ENCODE measurements at regions not wholly inside any gene's neighbourhood (a gene's known extent, or its start where the extent isn't known, plus 50 kb on each side); places are given as distances from the start of the nearest gene placed in this dataset.

DNA sequence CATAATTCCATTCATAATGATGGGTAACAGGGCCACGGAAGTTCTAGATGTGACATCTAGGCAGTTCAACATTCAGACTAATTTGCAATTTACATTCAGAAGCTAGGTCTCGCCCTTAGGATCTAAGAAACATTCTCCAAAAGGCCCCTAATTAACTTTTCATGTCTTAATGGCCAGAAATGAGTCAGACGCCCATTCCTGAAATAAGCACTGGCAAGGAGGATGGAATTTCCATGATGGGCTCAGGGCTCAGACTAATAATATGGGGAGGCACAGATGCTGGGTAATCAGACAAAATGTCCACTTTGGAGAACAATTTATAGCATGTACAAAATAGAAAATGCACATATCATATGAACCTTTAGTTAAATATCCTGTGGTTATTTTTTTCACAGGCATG is 102.8 kb upstream of the RPS6KA3 start:
- no peak for DNase-seq

DNA sequence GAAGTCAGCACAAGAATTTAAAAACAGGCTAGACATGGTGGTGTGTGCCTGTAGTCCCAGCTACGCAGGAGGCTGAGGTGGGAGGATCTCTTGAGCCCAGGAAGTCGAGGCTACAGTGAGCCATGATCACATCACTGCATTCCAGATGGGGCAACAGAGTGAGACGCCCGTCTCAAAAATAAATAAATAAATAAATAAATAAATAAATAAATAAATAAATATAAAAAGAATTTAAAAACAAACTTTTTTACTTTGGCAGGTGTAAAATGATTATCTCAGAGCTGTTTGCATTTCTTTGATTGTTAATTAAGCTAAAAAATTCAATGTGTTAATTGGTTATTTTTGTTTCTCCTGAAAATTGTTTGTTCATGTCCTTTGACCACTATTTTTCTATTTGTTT is 97.5 kb upstream of the RPS6KA3 start:
- DNase-seq = no peak

DNA sequence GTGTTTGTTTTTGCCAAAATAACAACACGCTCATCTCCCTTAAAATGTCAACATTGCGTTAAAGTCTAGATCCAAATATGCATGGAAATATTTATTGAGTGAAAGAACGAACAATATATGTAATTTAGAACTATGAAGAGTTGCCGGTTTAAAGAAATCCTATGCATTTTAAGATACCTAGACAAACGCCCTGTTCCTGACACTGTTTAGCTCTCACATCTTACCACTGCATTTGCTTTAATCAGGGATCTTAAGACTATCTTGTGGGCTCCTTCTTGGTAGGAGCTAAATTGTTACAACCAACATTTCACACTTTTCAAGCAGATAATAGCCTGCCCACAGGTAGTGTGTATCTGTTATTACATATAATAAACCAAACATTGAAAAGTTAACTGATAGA is 96.6 kb upstream of the RPS6KA3 start:
- DNase-seq = no peak

DNA sequence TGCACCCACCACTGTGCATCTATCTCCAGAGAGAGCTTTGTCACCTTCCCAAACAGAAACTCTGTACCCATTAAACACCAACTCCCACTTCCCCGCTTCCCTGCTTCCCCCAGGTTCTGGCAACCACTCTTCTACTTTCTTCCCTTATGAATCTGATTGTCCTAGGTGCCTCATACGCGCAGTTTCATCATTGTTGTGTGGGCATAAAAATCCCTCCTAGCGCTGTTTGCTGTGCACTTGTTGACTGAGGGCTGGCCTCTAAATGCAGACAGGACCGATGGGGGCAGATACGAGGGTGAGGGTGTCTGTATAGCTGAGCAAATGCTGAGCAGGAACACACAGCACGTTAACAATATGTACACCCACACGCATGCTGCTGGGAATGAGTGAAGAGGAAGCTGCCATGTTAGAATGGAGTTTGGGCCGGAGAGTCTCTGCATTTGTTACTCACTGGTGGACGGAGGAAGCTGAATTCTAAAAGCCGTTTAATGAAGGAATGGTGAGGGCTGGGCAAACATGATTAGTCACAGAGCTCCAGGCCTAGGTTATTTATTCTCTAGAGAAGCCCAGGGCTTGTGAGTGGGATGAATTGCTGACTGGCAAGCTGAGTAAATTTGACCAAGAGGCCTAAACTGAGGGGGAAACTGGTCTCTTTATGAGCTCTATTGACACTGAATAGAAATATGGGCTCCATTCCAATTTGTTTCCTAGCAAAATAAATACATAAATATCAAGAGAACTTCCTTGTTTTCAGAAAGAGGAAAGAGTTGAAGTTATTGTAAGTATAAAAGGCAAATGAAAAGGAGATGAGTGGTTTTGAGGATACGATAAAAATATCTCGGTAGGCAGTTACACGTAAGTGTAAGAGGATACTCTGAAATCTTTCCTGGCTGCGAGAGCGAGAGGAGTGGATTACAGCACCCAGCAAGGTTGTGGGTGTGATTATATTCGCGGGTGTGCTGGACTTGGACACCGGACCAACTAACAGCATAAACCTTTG is 95.9 kb upstream of the RPS6KA3 start:
- DNase-seq = peak; percentile 33

DNA sequence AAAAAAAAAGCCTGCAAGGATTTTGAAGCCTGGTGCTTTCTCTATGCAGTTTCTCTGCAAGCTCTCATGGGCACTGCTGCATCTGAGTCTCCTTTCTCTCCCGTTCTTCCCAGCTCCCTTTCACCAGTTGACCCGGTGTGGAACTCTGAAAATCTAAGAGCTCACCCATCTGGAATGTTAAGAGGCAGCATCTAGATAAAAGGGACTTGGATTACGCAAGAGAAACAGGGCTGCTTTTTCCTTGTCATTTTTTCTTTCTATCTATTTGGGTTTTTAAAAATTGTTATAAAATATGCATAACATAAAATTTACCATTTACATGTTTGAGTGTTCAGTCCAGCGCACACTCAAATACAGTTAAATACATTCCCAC is 95.2 kb upstream of the RPS6KA3 start:
- DNase-seq = no peak

DNA sequence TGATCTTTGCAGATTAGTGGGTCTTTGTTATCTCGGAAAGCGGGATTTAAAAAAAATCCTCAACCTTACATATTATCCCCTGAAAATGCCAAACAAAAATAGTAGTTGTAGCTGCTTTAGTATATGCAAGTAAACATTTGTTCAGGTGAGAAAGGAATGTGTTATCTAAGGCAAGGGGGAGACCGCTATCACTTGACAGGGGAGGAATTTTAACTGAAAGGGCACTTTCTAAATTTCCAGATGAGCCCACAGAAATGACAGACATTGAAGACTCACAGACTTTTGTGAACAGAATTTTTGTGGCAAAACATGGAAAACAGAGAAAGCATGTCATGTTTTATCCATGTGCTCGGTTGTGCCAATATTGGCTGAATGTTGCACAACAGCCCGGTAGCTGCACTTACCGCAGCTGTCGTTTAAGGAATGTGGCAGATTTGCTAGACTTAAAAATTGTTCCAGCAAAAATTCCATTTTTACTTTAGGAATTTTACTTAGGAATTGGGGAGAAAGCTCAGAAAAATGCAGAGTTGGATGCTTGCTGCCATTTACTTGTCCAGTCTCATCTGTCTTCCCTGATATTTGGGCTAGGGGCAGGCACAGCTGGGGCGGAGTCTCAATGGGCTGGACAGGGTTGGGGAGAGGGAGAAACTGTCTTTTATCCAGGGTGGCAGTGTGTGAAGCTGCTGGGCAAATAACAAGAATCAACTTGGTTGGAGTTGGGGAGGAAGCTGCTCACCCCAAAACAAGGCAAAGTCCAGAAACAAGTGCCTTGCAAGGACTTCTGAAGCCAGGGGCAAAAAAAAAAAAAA is 94.6 kb upstream of the RPS6KA3 start:
- no peak for DNase-seq

DNA sequence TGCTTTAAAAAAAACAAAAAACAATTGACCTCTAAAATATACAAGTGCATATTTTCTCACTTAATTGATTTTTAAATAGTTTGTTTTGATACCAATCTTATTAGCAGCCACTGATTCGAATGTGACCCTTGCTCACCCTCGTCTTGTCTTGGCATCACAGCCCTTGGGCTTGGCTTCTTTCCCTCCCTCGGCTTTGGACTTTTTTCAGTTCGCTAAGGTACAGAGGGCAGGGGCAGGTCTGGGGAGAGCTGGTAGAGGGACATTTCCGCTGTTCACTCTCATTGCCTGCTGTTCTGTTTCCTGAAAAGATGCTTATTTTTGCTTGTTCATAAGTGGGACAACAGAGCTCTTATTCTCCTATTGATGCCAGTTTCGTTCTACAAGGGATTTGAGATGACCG is 88.5 kb upstream of the RPS6KA3 start:
- DNase-seq = no peak

DNA sequence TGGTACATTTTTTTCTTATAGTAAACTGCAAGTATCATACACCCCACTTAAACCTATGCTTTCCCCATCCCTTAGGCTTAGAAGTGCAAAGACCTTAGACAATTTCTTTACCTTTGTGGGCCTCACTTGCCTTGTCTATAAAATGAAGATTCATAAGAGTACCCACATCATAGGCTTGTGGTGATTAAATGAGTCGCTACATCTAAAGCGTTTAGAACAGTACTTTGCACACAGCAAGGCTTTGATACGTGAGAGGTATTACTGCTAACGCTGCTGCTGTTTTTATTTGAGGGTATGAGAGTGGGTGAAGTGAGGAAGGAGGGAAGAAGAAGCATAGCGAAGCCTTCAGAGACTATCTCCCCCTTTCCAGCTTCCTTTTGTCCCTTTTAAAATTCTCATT is 87.8 kb upstream of the RPS6KA3 start:
- DNase-seq = no peak

DNA sequence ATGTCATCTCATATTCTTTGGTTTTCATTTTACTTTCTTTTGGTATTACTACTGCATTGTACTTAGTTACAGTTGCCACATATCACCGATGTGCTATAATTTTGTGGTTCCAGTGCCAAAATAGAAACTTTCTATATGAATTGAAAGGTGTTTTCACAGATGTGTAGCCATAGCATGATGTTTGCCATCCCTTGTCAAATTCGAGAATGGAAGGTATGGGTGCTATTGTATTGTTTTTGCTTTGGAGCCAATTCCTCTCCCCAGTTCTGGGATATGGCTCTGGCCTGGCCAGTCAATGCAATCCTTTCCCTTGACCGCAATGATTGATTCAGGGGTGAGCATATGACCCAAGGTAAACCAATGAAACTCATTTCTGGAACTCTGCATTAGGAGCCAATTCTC is 86.2 kb upstream of the RPS6KA3 start:
- DNase-seq = no peak

DNA sequence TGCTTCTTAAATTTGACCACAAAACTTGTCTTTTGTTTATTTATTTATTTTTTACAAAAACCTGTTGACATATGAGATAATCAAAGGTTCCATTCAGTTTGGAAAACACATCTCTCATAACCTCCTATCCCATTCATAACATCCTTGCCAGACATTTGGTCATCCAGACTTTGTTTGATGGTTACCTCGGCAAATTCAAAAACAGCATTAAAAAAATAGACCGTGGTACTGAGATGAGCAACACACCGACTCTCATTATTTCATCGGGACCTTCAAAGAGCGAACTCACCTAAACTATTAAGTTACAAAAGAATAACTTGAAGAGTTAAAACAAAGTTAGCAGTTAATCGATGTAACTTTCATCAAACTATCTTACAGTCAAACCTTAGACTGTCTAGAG is 85.8 kb upstream of the RPS6KA3 start:
- no peak for DNase-seq

DNA sequence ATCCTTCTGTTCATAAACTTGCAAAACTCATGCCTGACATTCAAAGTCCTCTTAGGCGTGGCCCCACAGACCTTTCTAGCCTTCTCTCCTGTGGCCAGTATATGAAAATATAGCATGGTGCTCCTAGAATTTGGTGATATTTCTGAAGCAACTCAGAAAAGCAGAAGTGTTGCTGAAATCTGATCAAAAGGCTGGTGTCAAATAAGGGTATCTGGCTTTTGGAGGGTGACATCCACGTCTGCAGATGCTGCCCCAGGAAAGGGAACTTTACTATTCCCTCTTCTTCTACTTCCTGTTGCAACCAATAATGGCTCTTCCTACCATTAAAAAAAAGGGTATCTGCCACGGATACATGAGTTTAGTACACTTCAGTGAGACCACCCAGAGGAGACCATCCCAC is 83.9 kb upstream of the RPS6KA3 start:
- DNase-seq = no peak

DNA sequence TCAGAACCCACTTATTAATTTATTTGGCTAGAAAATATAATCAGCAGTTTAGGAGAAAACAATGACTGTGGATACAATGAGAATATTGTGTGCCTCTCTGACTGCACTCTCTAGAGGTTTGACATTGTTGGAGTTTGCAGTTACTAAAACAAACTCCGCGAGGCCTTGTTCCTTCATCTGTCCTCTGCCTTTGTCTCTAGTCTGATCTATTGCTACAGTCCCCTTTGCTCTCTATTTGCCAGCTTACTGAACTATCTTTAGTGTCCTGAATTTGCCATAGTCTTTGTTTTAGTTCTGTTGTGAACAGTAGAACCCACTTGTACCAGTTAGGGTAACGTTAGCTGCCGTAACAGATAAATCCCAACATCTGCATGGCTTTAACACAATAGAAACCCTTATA is 81.4 kb upstream of the RPS6KA3 start:
- no peak for DNase-seq

DNA sequence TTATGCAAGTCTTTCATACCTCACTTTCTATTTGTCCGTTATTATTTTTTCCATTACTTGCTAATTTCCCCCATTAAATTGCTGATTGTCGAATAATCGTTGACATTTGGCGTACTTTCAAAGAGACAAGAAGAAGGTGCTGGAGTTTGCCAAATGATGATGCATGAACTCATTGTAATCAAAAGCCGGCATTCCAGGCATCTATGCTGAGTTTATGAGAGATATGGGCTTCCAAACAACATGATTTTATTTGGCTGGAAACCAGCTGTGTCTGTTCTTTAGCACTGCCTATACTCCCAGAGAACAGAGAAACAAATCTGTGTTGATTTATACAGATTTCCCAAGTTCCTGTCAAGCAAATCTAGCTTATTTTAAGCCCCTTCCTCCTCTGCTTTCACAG is 80.8 kb upstream of the RPS6KA3 start:
- DNase-seq = no peak

DNA sequence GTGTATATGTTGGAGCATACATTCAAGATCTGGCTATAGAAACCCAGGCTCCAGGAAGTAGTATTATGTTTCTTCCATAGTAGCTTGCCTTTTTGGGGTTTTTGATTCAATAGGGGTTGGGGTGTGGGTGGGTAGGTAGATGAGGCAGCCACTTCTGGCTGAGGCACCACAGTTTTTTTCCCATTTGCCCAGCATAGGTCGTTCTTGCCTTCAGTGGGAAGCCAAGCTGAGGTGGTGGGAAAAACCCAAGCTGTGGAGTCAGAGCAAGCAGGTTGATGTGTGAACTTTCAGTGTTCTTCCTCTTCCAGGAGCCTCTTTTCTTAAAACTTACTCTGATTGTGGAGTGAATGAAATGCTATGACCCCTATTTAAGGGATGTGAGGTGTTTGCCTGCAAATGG is 67.0 kb upstream of the RPS6KA3 start:
- no peak for DNase-seq

DNA sequence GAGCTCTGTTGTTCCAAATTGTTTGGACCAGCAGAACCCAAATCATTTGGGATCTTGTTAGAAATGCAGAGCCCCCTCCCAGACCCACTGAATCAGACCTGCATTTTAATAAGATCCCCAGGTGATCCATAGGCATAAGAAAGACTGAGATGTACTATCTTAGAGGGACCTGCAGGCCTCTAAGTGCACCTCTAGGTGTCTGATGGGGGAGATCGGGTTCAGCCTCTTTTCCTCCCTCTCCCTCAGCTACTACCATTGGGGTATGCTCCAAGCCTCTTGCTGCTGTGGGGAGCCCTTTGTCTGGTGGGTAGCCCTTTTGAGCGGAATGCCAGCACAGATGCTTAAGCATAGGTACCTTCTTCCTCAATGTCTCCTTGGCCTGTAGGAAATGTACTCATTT is 63.8 kb upstream of the RPS6KA3 start:
- no peak for DNase-seq

DNA sequence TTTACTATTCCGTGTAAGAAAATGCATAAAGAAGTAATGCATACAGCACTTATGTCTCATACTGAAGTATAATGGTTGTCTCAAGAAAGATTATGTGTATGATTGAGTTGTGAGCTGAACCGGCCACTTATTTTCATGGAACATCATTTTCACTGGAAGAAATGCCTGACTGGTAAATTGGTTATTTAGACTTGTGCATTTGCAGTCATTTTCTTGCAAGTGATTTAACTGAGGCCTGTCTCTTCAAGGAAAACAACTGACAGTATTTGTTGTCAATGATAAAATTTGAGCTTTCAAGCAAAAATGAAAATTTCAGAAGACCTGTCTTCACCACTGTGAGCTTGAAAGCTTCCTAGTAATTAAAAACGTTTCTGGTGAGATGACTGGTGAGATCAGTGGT is 62.7 kb upstream of the RPS6KA3 start:
- DNase-seq = no peak

DNA sequence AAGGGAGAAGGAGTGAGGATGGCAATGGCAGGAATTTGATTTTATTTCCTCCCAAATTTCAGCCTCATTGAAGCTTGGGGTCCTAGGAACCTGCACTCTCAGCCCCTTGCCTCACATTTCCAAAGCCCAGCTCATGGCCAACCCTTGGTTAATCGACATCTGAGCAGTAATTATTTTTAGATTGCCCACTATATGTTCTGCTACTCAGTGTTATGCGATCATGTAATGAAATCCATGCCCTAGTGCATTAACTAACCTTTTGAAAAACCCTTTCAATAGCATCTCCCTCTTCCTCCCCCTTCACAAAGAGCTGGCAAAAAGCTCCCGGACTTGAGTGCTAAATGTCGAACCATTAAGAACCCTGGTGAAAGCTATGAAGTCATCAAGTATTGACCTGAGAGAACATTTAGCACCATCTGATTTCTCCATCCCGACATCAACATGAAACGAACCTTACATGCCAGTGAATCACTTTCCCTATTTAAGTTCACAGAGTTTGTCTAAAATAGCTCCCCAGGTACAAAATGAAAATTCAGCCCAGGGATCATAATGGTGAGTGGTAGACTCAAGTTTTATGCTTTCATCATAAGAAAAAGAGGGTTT is 59.2 kb upstream of the RPS6KA3 start:
- DNase-seq = no peak

DNA sequence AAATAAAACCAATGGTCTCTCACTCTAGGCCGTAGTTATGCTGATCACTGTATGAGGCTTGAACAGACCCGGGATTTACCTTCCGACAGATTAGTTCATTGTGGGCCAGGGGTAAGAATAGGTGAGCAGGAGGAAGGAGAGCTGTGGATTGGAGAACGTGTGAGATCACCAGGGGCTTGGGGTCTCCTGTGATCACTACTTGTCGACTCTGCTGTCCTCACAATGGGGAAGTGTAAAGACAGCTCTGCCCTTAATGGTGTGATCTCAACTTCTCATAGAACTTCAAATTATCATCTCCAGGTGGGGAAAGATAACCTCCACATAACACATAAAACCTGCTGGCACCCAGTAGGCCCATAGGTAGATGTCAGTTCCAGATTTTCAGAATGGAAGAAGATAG is 56.2 kb upstream of the RPS6KA3 start:
- no peak for DNase-seq

DNA sequence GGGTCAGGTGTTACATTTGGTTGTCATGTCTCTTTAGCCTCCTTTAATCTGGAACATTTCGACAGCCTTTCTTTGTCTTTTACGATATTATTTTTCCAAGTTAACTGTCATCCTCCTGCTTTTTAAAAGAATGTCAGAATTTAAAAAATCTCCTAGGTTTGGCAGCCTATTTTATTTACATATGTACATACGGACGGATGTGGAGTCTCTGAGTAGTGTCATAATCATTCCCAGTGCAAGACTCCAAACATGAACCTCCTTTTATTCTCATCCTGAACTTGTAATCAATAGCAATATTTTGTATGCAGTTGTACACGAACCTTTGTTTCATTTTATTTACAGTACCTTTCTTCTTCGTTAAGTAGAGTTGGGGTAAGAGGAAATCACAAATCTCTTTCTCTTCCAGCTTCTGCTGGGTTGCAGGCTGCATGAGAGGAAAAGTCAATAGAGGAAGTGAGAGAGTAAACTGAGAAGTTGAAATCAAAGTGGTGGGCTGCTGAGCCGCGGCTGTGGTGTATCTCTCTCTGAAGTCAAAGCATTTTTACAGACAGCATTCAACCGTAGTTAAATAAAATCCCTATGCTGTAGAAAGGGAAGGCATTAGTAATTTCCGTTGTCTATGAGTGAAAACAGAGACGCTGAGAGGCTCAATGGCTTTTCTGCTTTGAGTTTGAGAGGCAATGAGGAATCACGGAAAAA is 53.9 kb upstream of the RPS6KA3 start:
- no peak for DNase-seq

DNA sequence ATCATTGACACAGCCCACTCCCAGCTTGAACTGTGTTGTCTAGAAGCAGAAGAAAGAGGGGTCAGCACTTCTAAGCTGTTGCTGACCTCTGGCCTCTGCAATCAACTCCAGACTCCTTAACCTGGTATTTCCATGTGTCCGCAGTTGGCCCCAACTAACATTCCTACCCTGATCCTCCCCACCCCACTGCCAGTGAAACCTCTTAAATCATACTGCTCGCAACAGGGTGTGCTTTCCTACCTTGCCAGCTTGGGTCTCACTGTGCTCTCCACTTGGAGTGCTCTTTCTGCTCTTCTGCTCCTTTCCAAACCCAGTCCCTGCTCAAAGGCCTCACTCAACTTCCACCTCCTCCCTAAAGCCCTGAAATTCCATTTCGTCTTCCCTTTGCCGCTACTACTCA is 52.3 kb upstream of the RPS6KA3 start:
- DNase-seq = no peak

DNA sequence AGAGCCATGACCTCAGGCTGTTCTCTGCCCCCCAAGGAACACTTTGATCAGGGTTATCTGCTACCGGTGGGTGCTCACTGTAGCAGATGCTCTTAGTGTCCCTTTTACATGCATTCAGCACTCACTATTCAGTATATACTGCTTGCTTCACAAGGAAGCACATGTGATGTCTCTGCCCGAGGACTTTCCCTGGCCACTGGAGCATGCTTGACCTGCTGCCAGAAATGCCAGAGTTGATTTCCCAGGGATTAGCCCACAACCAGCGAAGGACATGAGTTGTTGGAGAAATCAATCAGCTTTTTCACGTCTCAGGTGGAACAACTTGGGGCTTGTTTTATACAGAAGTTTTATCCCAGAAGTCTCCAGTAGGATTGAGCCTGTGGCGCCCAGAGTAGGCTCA is 51.2 kb upstream of the RPS6KA3 start:
- no peak for DNase-seq

All from hindlimb muscle (tissue), 1 donor.